CD4-positive, alpha-beta memory T cell (primary cell): ENCODE measurements at regions not wholly inside any gene's neighbourhood (a gene's known extent, or its start where the extent isn't known, plus 50 kb on each side); places are given as distances from the start of the nearest gene placed in this dataset.

Source experiments
- CTCF ChIA-PET: fragments of 350-600 bp; sonication (Branson Sonifier 250); formaldehyde crosslinking; loops from one replicate; lab custom pipeline; 2021; ENCODE audit warnings: inconsistent platforms; ENCODE audit not compliant: partially characterized antibody; lab: Charles Lee
- POLR2A ChIA-PET: fragments of 350-600 bp; sonication (Branson Sonifier 250); formaldehyde crosslinking; loops from one replicate; lab custom pipeline; 2021; ENCODE audit not compliant: partially characterized antibody; lab: Charles Lee
- DNase-seq, 5 donors: peaks; one replicate each; pipeline versions ENCODE4 v3.0.0 to v3.0.0-alpha.2; 2020 to 2022; ENCODE audit warnings: mixed read lengths in 1 of 5
- H3K27ac ChIP-seq: one replicate; pipeline ENCODE4 v1.7.0; 2013; ENCODE audit warnings: low read depth, low read length
- H3K27me3 ChIP-seq: 2 replicates; pipeline ENCODE4 v1.7.0; 2013; ENCODE audit warnings: mild to moderate bottlenecking, low read length, moderate library complexity; ENCODE audit not compliant: insufficient read depth
- H3K36me3 ChIP-seq: 2 replicates; pipeline ENCODE4 v1.7.0; 2013; ENCODE audit warnings: mild to moderate bottlenecking, low read length, moderate library complexity; ENCODE audit not compliant: insufficient read depth
- H3K4me1 ChIP-seq: 2 replicates; pipeline ENCODE4 v1.7.0; 2013; ENCODE audit warnings: mild to moderate bottlenecking, low read length, moderate library complexity; ENCODE audit not compliant: insufficient read depth
- H3K4me3 ChIP-seq, 2 donors: one replicate each; pipeline ENCODE4 v1.7.0; 2013; ENCODE audit warnings: low read length in 2 of 2, mild to moderate bottlenecking in 1 of 2
- H3K9me3 ChIP-seq, 2 donors: one replicate each; pipeline ENCODE4 v1.7.0; 2013; ENCODE audit warnings: low read length in 2 of 2, control low read depth in 1 of 2; ENCODE audit not compliant: control insufficient read depth in 1 of 2
- H3K27ac Mint-ChIP-seq, 7 donors: one replicate each; pipeline ENCODE4 v1.8.0; 2020 to 2021; ENCODE audit warnings: mixed read lengths in 7 of 7, mild to moderate bottlenecking in 6 of 7, inconsistent platforms in 3 of 7, moderate library complexity in 3 of 7
- H3K27me3 Mint-ChIP-seq, 2 donors: one replicate each; pipeline ENCODE4 v1.8.0; 2020 to 2021; ENCODE audit warnings: mixed read lengths in 2 of 2
- H3K36me3 Mint-ChIP-seq, 2 donors: one replicate each; pipeline ENCODE4 v1.8.0; 2020 to 2021; ENCODE audit warnings: mixed read lengths in 2 of 2, inconsistent platforms in 1 of 2, mild to moderate bottlenecking in 1 of 2
- H3K4me1 Mint-ChIP-seq, 4 donors: one replicate each; pipeline ENCODE4 v1.8.0; 2020 to 2021; ENCODE audit warnings: mixed read lengths in 4 of 4, mild to moderate bottlenecking in 1 of 4
- H3K4me3 Mint-ChIP-seq, 8 donors: one replicate each; pipeline ENCODE4 v1.8.0; 2020 to 2021; ENCODE audit warnings: mixed read lengths in 8 of 8, mild to moderate bottlenecking in 7 of 8, moderate library complexity in 6 of 8, inconsistent platforms in 3 of 8
- H3K9me3 Mint-ChIP-seq, 8 donors: one replicate each; pipeline ENCODE4 v1.8.0; 2020 to 2021; ENCODE audit warnings: mixed read lengths in 8 of 8, mild to moderate bottlenecking in 5 of 8, inconsistent platforms in 3 of 8, moderate library complexity in 1 of 8
- intact Hi-C: fragments of 100-400 bp; cut with micrococcal nuclease; formaldehyde crosslinking; loops from one replicate; pipeline ENCODE4 v1.15.1; 2023

DNA sequence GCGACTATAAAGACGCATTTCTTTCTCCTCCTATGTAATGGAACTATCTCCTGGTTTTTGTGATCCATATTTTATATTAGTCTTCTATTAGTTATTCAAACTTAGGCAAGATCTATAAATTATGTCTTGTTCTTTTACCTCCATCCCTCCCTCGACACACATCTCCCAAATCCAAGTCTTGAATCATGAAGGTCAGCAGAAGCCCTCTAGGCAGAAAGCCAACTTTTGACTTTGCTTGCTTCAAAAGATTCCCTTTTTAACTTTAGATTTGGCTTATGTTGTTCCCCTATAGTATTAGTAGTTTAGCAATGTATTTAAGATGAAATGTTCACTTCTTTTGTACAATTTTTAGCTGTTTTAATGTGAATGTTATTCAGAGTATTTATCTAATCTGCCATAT lies 689.8 kb downstream of the SLC6A15 start:
- Mint-ChIP-seq H3K27me3 (no peaks in the 10 kb centered on the region), H3K36me3 (no peaks in the 10 kb centered on the region), H3K9me3 (peaks cover 0 to 3% (median 0%) of the 10 kb centered on the region in 8 donors), H3K4me1 (no peaks in the 10 kb centered on the region), H3K27ac (no peak overlapping the region), H3K4me3 (no peak overlapping the region)
- H3K27me3 ChIP-seq: no peaks in the 10 kb centered on the region
- H3K27ac ChIP-seq: no peak overlapping the region
- no peak for DNase-seq
- H3K36me3 ChIP-seq: no peaks in the 10 kb centered on the region
- POLR2A ChIA-PET: no interaction called here
- CTCF ChIA-PET: no interaction called here
- H3K4me3 ChIP-seq: no peak overlapping the region
- no peaks in the 10 kb centered on the region for H3K9me3 ChIP-seq
- no peaks in the 10 kb centered on the region for H3K4me1 ChIP-seq
- intact Hi-C loops: no loop called here

- no peaks in the 10 kb centered on the region for H3K4me1 ChIP-seq
- DNase-seq: no peak
- no peak overlapping the region for H3K27ac ChIP-seq
- H3K4me3 ChIP-seq: no peak overlapping the region
- POLR2A ChIA-PET: no interaction called here
- H3K27me3 ChIP-seq: no peaks in the 10 kb centered on the region
- Mint-ChIP-seq H3K4me1 (no peaks in the 10 kb centered on the region), H3K36me3 (no peaks in the 10 kb centered on the region), H3K4me3 (no peak overlapping the region), H3K9me3 (peaks cover 0 to 4% (median 0%) of the 10 kb centered on the region in 8 donors), H3K27ac (no peak overlapping the region), H3K27me3 (no peaks in the 10 kb centered on the region)
- H3K36me3 ChIP-seq: no peaks in the 10 kb centered on the region
- H3K9me3 ChIP-seq: no peaks in the 10 kb centered on the region
- CTCF ChIA-PET: no interaction called here
- intact Hi-C loops: no loop called here
Measured at GRCh38 chr12:84218406-84218805, 694.2 kb downstream of the SLC6A15 start.

DNA sequence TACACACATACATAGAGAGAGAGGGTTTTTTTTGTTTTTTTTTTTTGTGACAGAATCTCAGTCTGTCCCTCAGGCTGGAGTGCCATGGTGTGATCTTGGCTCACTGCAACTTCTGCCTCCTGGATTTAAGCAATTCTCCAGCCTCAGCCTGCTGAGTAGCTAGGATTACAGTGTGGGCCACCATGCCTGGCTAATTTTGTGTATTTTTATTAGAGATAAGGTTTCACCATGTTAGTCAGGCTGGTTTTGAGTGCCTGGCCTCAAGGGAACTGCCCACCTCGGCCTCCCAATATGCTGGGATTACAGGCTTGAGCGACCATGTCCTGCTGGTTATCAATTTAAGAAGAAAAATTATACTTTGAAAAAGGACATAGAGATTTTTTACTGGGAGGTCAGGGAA lies 710.6 kb downstream of the SLC6A15 start:
- Mint-ChIP-seq H3K27ac (no peak overlapping the region), H3K4me3 (no peak overlapping the region), H3K9me3 (peaks cover 0 to 8% (median 4%) of the 10 kb centered on the region in 8 donors), H3K36me3 (no peaks in the 10 kb centered on the region), H3K27me3 (no peaks in the 10 kb centered on the region), H3K4me1 (no peaks in the 10 kb centered on the region)
- H3K27me3 ChIP-seq: no peaks in the 10 kb centered on the region
- H3K4me1 ChIP-seq: no peaks in the 10 kb centered on the region
- POLR2A ChIA-PET: no interaction called here
- no peak overlapping the region for H3K27ac ChIP-seq
- no peaks in the 10 kb centered on the region for H3K36me3 ChIP-seq
- intact Hi-C loops: no loop called here
- no peaks in the 10 kb centered on the region for H3K9me3 ChIP-seq
- no peak for DNase-seq
- H3K4me3 ChIP-seq: no peak overlapping the region
- CTCF ChIA-PET: no interaction called here

GRCh38 chr12:84198294-84198946 lies 714.2 kb downstream of the SLC6A15 start:
- H3K27ac ChIP-seq: no peak overlapping the region
- H3K36me3 Mint-ChIP-seq: no peaks in the 10 kb centered on the region
- H3K36me3 ChIP-seq: no peaks in the 10 kb centered on the region
- H3K27me3 ChIP-seq: no peaks in the 10 kb centered on the region
- no peak for DNase-seq
- H3K4me1 Mint-ChIP-seq: no peaks in the 10 kb centered on the region
- intact Hi-C loops: loop anchor here (1.0 kb wide), 1 partner anchor 8 kb away; no protein-coding TSS in a partner anchor
- no peak overlapping the region for H3K27ac Mint-ChIP-seq
- ChIA-PET POLR2A (no interaction called here), CTCF (no interaction called here)
- no peak overlapping the region for H3K4me3 Mint-ChIP-seq
- no peaks in the 10 kb centered on the region for H3K9me3 ChIP-seq
- no peaks in the 10 kb centered on the region for H3K27me3 Mint-ChIP-seq
- no peaks in the 10 kb centered on the region for H3K4me1 ChIP-seq
- peaks cover 0 to 26% (median 5%) of the 10 kb centered on the region in 8 donors for H3K9me3 Mint-ChIP-seq
- no peak overlapping the region for H3K4me3 ChIP-seq

DNA sequence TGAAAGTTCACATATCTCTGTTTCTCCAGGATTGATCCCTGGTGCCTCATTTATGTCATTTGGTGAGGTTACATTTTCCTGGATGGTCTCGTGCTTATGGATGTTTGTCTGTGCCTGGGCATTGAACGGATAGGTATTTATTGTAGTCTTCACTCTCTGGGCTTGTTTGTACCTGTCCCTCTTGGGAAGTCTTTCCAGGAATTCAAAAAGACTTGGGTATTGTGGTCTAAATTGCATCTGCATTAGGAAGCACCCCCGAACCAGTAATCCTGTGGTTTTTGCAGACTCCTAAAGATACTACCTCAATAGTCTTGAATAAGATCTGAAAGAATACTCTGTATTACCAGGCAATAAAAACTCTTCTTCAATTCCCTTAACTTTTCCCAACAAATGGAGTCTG lies 720.8 kb downstream of the SLC6A15 start:
- intact Hi-C loops: no loop called here
- Histone ChIP-seq H3K27me3 (no peaks in the 10 kb centered on the region), H3K4me3 (no peak overlapping the region), H3K27ac (no peak overlapping the region), H3K36me3 (no peaks in the 10 kb centered on the region), H3K4me1 (no peaks in the 10 kb centered on the region), H3K9me3 (no peaks in the 10 kb centered on the region)
- ChIA-PET CTCF (no interaction called here), POLR2A (no interaction called here)
- no peaks in the 10 kb centered on the region for H3K36me3 Mint-ChIP-seq
- H3K4me3 Mint-ChIP-seq: no peak overlapping the region
- no peak for DNase-seq
- no peaks in the 10 kb centered on the region for H3K4me1 Mint-ChIP-seq
- H3K9me3 Mint-ChIP-seq: peaks cover 2 to 20% (median 7%) of the 10 kb centered on the region in 8 donors
- H3K27ac Mint-ChIP-seq: no peak overlapping the region
- H3K27me3 Mint-ChIP-seq: no peaks in the 10 kb centered on the region

DNA sequence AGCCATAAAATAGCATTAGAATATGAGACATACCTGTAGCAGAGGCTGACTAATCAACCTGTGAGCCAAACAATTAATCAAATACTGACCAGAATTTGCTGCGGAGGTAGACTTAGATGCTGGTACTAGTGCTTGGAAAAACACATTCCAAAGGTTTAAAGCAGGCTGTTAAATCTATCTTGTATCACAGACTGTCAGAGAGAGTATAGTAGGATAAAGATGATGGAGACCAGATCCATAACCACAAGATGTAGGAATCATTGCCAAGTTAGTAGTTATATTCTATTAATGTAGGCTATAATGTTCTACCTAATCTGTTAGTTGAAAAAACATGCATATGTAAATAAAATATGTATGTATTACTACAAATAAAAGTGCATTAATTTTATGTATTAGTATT lies 726.2 kb downstream of the SLC6A15 start:
- intact Hi-C loops: no loop called here
- H3K9me3 Mint-ChIP-seq: peaks cover 0 to 13% (median 2%) of the 10 kb centered on the region in 8 donors

GRCh38 chr12:84183576-84183975 lies 729.0 kb downstream of the SLC6A15 start:
- no peak overlapping the region for H3K27ac ChIP-seq
- CTCF ChIA-PET: no interaction called here
- H3K9me3 Mint-ChIP-seq: peaks cover 0 to 9% (median 1%) of the 10 kb centered on the region in 8 donors
- H3K36me3 ChIP-seq: no peaks in the 10 kb centered on the region
- H3K36me3 Mint-ChIP-seq: no peaks in the 10 kb centered on the region
- H3K27ac Mint-ChIP-seq: no peak overlapping the region
- no peak overlapping the region for H3K4me3 Mint-ChIP-seq
- no peaks in the 10 kb centered on the region for H3K27me3 ChIP-seq
- H3K4me3 ChIP-seq: no peak overlapping the region
- POLR2A ChIA-PET: no interaction called here
- intact Hi-C loops: no loop called here
- no peaks in the 10 kb centered on the region for H3K4me1 ChIP-seq
- H3K4me1 Mint-ChIP-seq: no peaks in the 10 kb centered on the region
- DNase-seq: no peak
- no peaks in the 10 kb centered on the region for H3K27me3 Mint-ChIP-seq
- H3K9me3 ChIP-seq: no peaks in the 10 kb centered on the region

More for the DNA sequence above, 726.2 kb downstream of the SLC6A15 start:
- DNase-seq: no peak
- no peak overlapping the region for H3K27ac ChIP-seq
- Mint-ChIP-seq H3K36me3 (no peaks in the 10 kb centered on the region), H3K4me1 (no peaks in the 10 kb centered on the region), H3K4me3 (no peak overlapping the region), H3K27me3 (no peaks in the 10 kb centered on the region), H3K27ac (no peak overlapping the region)
- H3K9me3 ChIP-seq: no peaks in the 10 kb centered on the region
- H3K36me3 ChIP-seq: no peaks in the 10 kb centered on the region
- no peaks in the 10 kb centered on the region for H3K27me3 ChIP-seq
- CTCF ChIA-PET: no interaction called here
- H3K4me3 ChIP-seq: no peak overlapping the region
- H3K4me1 ChIP-seq: no peaks in the 10 kb centered on the region
- POLR2A ChIA-PET: no interaction called here
